Caki2 (cell line): ENCODE measurements at regions not wholly inside any gene's neighbourhood (a gene's known extent, or its start where the extent isn't known, plus 50 kb on each side); places are given as distances from the start of the nearest gene placed in this dataset.

Source experiments
- DNase-seq: peaks from one replicate; pipeline ENCODE4 v3.0.0-alpha.2; 2015; ENCODE audit warnings: low read depth
- in situ Hi-C: cut with HindIII; loops from 2 replicates; pipeline ENCODE4 v1.10.0; 2016; ENCODE audit warnings: low sequenced_read_pairs, low pct_unique_long_range_greater_than_20kb, mixed read lengths

DNA sequence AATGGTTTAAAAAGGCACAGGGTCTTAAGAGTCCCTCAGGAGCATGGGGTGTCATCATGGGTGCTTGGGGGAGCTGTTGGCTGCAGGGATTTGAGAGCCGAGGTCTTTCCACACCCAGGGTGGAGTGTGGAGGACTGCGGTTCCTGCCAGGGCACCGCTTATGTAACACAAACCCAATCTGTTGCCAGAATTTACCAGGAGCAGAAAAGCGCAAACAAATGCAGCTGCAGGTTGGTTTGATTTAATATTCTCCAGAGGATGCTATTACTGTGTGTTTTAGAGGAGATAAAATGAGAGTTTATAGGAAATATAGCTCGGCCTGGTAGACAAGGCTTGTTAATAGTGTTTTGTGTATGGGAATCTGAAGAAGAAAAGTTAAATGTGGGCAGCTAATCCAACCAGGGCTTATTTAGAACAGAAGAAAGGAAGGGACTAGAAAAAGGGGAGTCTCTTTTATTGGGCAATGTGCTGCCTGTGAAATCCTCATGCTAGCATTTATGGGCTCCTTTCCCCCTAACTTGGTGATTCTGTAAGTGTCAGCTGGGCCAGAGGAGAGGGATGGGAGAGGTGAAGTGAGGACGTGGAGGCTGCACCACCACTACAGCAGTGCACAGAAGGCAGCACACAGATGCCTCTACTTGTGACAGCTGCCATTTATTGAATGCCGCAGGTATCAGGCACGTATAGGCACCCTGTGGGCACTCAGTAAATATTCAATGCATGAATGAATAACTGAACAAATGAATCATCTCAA, 174.7 kb downstream of the KATNIP start:
- in situ Hi-C loops, result no loop called here
- DNase-seq, result no peak

DNA sequence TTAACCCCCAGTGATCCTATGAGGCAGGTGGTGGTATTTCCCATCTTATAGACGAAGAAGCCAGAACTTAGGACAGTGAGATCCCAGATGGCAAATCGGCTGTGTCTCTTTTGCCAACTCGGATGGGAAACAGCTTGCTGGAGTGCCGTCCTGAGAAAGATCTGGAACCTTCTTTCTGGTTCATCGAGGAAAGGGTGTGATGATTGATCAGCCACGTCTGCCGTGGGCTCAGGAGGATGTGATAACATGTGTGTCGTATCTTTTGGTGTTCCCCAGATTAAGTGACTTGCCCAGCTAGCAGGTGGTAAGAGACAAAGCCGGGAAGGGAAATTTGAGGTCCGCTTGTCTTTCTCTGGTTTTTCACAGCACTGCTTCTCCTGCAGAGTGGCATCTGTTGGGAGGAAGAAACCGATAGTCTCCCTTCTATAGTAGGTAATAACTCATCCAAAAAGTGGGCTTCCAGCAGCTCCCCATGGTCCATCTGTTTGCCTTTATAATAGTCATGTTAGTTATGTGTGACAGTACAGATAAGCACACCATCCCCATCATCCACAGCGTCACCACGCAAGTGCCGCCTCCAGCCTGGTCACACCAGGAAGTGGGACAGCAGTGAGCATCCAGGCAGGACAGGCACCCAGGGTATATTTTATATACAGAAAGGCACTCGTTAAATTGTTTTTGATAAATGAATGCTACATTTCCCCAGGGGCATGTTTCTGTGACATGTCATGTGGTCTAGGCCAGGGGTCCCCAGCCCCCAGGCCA, 175.5 kb downstream of the KATNIP start:
- no peak for DNase-seq
- in situ Hi-C loops, result no loop called here

DNA sequence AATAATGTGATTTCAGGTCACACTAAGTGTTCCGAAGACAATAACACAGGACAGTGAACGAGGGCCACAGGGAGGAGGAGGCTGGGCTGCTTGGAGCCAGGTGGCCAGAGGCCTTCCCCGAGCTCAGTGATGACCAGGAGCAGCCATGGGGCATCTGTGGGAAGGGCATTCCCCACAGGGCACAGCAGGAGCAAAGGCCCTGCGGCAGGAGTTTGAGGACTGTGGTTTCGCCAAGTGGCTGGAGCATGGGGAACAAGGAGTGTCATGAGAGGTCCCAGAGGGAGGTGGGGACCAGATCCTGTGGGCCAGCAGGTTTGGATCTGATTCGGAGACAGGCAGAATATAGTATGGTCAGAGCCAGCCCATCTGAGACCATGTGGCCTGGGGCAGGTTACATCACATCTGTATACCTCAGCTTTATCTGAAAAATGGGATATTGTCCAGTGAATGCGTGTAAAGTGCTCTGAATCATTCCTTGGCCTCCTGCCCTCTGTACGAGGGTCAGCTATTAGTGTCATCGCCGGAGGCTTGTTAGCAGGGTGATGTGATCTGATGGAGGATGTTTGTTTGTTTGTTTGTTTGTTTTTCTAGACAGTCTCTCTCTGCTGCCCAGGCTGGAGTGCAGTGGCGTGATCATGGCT, 176.8 kb downstream of the KATNIP start:
- in situ Hi-C loops, result no loop called here
- no peak for DNase-seq

DNA sequence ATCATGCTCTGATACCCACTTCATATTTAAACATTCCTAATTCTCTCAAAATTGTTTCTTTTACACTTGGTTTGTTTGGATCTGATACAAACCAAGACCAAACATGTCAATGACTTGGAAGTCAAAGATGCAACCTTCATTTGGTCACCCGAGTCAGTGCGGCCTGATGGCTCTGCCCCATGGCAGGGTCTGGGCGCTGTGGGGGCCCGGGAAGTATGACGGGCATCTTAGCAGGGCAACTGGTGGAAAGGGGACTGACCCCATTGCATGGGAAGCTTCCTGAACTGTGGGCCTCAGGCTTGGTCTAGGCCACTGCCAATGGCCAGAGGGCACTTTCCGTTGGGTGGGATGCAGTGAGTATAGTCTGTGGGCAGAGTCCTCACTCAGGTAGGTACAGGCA, 178.0 kb downstream of the KATNIP start:
- no peak for DNase-seq
- in situ Hi-C loops, result no loop called here

DNA sequence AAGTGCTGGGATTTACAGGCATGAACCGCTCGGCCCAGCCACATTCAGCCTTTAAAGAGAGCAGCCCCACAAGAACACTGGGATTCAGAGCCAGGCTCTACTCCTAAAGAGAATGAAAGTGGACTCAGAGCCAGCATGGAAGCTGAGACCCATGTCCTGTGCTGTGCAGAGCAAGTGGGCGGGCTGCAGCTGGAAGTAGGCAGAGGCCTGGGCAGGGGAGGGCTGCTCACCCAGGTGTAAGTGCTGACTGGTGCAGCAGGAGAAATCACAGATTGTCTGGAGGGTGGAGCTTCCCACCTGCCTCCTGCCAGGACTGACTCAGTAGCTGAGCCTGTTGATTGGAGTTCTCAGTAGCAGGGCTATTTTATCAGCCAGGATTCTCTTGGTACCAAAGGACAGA, 178.7 kb downstream of the KATNIP start:
- in situ Hi-C loops, result no loop called here

DNA sequence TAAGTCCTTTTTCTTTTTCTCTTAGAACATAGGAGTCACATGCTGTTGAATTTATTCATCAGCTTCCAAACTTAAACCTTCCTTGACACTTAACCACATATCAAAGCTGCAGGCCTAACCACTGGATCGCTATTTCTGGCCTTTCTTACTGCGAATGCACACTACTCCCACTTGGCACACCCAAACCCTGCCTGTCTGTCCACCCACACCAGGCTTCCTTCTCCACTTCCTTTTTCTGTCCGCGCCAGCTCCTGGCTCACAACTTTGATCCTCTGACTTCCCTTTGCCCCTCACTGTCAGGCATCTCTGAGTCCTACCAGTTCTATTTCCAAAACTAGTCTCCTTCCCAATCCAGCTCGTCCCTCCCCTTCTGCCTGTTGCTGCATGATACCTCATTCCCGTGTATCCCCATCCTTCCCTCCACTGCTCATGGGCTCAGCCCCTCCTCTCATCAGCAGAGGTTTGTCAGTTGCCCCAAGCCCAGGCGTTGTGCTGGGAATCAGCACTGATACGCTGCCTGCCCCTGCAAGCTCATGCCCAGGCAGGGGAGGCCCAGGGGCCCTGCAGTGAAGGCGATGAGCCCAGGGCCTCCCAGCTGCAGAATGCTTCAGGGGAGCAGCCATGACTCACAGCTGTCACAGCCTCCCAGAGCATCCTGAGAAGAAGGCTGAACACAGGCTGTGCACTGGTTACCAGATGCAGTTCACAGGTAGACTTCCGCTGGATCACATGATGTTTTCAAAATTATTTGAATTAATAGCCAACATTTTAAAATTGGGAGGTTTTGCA, 179.8 kb downstream of the KATNIP start:
- in situ Hi-C loops, result no loop called here
- no peak for DNase-seq

More for the DNA sequence above, 178.7 kb downstream of the KATNIP start:
- DNase-seq, result no peak

DNA sequence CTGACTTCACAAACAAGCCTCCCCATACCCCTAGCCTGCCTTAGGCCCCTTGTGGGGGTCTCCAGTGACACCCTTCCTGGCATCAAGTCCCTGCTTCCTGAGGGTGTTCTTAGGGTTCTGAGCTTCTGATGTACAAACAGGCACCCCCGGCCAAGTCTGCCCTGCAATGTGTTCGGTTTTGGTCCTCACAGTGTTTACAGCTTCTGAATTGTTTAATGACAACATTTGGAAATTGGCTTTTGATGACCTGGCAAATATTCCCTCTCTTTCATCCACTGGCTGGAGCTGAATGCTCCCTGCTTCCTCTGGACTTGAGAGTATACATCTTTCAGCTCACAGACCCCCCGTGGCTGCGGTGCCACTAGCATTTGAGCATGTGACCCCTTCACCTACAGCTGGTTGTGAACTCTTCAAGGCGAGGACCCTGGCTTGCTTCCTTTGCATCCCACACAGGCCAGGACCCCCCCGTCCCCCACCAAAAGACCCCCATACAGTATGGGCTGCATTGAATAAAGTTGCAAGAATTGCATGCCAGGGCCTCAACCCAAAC, 180.8 kb downstream of the KATNIP start:
- DNase-seq, result no peak
- in situ Hi-C loops, result no loop called here

DNA sequence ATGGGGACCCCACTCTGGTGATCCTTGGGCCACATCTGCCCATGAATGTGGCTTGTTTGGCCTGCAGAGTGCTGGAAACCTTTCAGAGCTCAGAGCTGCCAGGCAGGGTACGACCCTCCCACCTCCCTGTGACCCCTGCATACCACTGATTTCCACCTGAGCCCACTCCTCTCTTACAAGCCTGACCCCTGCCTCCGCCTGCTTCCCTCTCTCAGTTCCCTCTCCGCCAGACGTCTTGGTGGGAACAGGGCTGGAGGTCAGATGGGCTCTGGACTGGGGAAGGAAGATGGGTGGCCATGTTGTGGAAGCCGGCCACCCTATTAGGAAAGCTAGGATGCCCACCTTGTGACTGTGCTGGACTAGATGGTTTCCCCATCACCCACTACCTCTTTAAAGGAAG, 185.1 kb downstream of the KATNIP start:
- in situ Hi-C loops, result no loop called here
- no peak for DNase-seq

DNA sequence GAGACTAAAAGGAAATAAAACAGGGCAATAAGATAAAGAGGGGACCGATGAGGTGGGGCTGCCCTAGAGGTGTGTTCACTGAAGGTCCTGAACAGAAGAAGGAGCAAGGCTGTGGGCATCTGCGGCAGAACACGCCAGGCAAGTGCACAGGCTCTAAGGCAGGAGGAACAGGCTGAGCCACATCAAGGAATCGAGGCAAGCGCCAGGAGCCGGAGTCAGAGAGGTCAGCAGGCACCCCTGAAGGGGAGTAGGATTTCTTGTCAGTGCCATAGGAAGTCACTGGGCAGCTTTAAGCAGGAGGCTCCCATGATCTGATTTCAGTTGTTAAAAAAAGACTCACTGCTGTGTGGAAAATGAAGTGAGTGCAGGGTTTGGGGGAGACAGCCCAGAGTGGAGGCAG, 186.5 kb downstream of the KATNIP start:
- in situ Hi-C loops, result no loop called here
- DNase-seq, result no peak

DNA sequence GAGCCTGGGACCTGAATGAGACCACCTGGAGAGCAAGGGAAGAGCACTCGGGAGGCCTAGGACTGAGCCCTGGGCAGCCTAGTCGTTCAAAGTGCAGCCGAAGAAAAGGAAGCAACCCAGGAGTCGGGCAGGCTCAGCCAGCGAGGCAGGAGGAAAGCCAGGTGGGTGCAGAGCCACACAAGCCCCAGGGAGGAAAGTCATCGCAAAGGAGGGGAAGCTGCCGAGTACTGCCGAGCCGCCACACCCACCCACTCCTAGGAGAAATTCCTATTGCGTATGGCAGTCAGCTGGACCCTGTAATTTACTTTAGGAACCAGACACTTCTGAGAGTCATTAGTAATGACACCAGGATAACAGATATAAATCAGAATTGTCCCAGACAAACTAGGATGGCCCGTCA, 187.6 kb downstream of the KATNIP start:
- DNase-seq, result no peak
- in situ Hi-C loops, result no loop called here
